Tibial nerve (tissue), 4 donors: ENCODE measurements at regions not wholly inside any gene's neighbourhood (a gene's known extent, or its start where the extent isn't known, plus 50 kb on each side); places are given as distances from the start of the nearest gene placed in this dataset.

Experiments used
- EP300 ChIP-seq, 2 donors: sonication (generic); formaldehyde crosslinking; IDR thresholded peaks; one replicate each; pipeline ENCODE4 v1.6.1; 2017; ENCODE audit warnings: antibody characterized with exemption in 2 of 2, mild to moderate bottlenecking in 1 of 2
- POLR2A ChIP-seq, 2 donors: fragments of 450-650 bp; IDR thresholded peaks; one replicate each; pipeline ENCODE4 v1.6.1; 2017; ENCODE audit warnings: antibody characterized with exemption in 2 of 2, mild to moderate bottlenecking in 2 of 2, moderate library complexity in 2 of 2
- TF ChIP-seq, protein P1 (sequence below), 5 experiments: fragments of 200-600 bp in 3 of 5; fragments of 450-650 bp in 2 of 5; sonication (generic) in 3 of 5; IDR thresholded peaks; one replicate each; pipeline ENCODE4 v1.5.1; 2016 to 2019; ENCODE audit warnings: antibody characterized with exemption in 5 of 5, mild to moderate bottlenecking in 3 of 5, moderate library complexity in 2 of 5

- TF ChIP-seq, protein P1, sequence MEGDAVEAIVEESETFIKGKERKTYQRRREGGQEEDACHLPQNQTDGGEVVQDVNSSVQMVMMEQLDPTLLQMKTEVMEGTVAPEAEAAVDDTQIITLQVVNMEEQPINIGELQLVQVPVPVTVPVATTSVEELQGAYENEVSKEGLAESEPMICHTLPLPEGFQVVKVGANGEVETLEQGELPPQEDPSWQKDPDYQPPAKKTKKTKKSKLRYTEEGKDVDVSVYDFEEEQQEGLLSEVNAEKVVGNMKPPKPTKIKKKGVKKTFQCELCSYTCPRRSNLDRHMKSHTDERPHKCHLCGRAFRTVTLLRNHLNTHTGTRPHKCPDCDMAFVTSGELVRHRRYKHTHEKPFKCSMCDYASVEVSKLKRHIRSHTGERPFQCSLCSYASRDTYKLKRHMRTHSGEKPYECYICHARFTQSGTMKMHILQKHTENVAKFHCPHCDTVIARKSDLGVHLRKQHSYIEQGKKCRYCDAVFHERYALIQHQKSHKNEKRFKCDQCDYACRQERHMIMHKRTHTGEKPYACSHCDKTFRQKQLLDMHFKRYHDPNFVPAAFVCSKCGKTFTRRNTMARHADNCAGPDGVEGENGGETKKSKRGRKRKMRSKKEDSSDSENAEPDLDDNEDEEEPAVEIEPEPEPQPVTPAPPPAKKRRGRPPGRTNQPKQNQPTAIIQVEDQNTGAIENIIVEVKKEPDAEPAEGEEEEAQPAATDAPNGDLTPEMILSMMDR (IDR thresholded peaks at IDR 0.05) = no peak
- TF ChIP-seq POLR2A (IDR thresholded peaks at IDR 0.05) (no peak), EP300 (IDR thresholded peaks at IDR 0.05) (no peak)
Observed at GRCh38 chr4:151948351-151949016, 187.7 kb upstream of the GATB start.
